ENCODE measurements at regions not wholly inside any gene's neighbourhood (a gene's known extent, or its start where the extent isn't known, plus 50 kb on each side); places are given as distances from the start of the nearest gene placed in this dataset.
"Not testable (repeated sequence)": the region's sequence is repeated elsewhere in the genome, so short reads cannot be mapped to it uniquely, and the experiment has no call there.

DNA sequence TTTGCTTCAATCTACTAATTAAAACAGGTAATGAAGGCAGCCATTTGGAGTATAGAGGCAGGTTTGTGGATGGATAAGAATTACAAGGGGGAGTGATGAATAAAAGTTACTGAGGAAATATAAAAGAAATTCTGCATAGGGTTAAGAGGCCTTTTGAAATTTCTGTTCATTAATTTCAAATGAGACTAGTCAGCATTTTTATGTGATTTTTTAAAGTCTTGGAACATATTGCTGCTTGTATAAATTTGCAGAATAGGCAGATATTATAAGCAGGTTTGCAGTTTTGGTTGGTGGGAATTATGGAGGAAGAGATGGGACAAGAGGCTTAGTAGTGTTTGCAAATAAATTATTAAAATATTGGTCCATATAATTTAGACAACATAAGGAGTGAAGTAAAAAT is 750.4 kb upstream of the AGA start:
- DNase-seq, result no peak

DNA sequence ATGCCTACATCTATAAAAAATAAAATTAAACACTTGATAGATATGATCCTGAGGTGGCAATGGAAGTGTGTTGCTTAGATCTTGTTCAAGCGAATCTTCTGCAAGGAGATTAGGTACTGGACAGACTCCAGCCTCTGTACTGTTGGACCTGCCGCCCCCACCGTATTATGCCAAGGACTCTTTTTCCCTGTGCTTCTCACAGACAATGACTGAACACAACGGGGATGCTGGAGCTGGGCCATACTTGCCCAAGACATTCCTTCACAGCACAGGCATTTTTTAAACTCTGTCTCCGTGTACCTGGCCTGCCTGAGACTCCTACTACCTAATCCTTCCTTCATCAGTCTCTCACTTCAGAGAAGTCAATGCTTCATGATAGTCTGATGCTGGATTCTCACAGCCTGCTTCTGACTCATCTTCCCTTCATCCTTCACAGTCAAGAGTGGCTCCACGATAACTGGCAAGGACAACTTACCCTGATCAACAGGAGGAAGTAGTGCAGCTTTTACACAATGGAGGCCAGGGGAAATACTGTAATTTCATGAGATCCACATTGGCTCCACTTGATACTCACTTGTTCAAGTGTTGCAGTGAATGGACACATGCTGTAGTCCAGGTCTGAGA is 754.6 kb upstream of the AGA start:
- no peak for DNase-seq

- no peak for DNase-seq
These were observed 756.5 kb upstream of the AGA start for GRCh38 chr4:178198691-178199090.

GRCh38 chr4:178202422-178202821 is 760.2 kb upstream of the AGA start:
- DNase-seq, result no peak

- DNase-seq, result no peak
These were observed 763.6 kb upstream of the AGA start for GRCh38 chr4:178205826-178206225.

DNA sequence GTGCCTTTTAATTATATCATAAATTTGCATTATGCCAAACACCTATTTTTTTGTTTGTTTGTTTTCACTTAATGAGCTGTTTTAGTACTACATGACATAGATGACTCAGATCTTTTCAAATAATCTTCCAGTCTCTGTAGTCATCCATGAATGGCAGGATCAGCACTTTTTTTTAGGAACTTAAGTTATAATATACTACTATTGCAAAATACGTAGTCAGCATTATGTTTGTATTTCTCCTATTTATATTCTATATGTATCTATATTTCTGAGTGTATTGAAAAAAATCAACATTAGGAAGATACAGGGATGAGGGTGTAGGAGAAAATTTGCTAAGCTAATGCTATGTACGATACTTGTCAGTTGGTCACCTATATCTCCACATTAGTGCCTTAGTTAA is 773.1 kb upstream of the AGA start:
- no peak for DNase-seq

GRCh38 chr4:178215763-178216162 is 773.5 kb upstream of the AGA start:
- DNase-seq, result no peak

- not testable (repeated sequence) for DNase-seq
These were observed 784.2 kb upstream of the AGA start for GRCh38 chr4:178226421-178226820.

GRCh38 chr4:178233906-178234305 is 791.7 kb upstream of the AGA start:
- DNase-seq, result no peak

DNA sequence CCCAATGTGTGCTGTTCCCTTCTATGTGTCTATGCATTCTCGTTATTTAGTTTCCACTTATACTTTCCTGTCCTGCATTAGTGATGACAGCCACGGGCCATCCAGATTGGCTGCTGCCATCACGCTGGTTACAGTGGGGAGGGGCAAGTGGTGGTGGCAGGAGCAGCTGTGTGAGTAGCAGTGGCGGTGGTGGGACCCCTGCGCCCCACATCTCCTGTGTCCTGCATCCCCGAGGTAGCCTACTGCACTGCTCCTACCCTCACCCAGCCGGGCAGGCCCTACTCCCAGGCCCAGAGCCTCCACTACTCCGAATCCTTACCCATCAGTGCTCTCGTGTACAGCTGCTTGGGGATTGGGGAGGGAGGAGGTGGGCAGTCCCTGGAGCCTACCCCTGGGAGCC is 798.7 kb upstream of the AGA start:
- DNase-seq, result no peak

DNA sequence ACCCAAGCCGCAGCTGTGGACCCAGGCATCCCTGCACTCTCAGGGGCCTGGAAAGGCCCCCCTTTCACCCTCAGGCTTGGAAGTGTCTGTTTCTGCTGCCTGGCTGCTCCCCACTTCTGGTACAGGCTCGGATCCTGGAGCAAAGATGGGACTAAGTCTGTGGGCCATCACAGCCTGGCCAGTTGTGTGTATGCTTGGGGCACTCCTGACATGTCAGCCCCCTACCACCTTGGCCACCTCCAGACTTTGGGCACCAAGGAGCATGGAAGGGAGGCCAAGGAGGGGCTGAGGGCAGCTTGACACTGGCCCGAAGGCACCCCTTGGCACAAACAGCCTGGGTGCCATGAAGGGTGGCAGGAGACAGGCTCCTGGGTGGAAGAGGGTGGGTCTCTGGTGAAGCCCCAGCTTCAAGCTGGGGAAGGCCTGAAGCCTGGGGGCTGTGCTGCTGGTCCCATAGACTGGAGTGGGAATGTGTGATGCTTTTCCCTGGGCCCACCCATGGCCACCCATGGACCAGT is 799.4 kb upstream of the AGA start:
- DNase-seq, result no peak

DNA sequence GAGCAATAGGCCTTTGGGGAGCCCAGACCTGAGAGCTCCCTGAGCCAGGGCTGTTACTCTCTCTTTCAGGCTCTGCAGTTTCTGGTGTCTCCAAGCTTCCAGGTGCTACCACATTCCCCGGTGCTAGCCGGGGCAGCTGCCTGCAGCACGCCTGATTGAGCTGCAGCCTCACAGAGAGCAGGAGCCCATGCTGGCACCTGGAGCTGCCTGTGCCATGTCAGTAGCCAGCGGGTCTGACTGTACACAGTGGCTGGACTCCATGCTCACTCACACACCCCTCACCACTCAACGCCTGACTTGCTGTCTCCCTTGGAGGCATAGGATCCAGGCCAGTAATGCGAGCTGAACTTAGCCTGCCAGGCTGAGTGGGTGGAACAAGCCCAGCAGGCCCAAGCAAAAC is 800.4 kb upstream of the AGA start:
- DNase-seq, result no peak

- DNase-seq, result no peak
These were observed 802.5 kb upstream of the AGA start for GRCh38 chr4:178244785-178245184.

- DNase-seq, result no peak
These were observed 812.9 kb upstream of the AGA start for GRCh38 chr4:178255172-178255571.

- DNase-seq, result no peak
These were observed 816.4 kb upstream of the AGA start for GRCh38 chr4:178258603-178259002.

DNA sequence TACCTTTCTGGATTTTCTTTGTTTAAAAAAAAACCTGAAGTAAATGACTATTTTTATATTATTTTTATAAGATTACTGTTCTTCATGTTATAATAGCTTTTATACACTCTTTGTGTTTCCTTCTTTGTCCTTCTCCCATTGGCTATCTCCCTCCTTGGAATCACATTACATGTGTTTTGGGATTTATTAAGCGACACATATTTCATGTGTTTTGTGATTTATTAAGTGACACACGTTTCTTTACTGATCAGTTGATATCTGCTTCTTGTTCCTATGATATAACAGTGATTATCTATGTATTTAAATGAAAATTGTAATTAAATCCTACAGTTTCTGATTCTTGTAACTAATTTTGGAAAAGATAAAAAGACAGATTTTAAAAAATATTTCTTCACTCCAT is 817.3 kb upstream of the AGA start:
- DNase-seq, result no peak

DNA sequence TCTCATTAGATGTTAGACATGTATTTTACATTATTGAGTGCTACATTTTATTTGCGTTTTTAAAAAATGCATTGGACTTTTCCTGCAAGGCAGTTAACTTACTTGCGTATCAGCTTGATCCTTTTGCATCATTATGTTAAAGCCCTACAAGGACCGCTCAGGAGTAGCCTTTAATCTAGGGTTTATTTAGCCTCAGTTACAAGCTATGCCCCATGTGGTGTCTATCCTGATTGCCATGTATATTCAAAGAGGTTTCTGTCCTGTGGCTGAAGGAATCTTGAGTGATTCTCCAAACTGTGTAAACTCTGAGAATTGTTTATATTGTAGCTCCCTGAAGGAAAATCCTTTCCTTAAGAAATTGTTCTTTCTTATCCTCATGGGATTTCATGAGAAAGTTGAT is 821.8 kb upstream of the AGA start:
- no peak for DNase-seq

- DNase-seq, result no peak
These were observed 829.1 kb upstream of the AGA start for GRCh38 chr4:178271386-178271785.

GRCh38 chr4:178273168-178273567 is 830.9 kb upstream of the AGA start:
- DNase-seq, result no peak

DNA sequence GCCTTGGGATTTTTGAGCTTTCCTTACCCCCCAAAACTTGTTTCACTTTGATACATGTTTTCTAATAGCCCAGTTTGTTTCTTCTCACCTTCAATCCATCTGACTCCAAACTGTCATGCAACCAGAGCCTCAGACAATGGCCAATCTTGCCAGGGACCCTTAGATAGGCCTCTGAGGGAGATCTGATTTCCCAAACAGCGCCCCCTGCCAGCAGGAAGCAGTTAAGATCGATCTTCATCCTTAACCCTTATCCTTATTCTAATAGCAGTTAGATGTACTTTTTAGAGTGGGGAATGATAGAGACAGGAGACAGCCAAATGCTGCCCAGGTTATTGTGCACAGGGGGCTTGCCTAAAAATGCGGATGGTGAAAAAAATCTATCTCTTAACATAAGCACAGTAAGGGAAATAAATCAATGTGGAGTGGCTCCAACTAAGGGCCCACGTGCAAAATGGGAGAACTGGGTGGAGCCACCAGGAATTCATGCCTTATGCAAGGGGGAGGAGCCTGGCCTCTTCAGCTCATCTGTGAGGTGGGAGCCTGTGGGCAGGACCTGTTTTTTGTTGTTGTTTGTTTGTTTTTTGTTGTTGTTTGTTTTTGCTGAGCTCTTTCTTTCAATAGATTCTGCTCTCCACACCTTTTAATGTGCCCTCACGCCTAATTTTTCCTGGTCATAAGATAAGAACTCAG is 833.6 kb upstream of the AGA start:
- DNase-seq, result no peak

GRCh38 chr4:178280362-178280761 is 838.1 kb upstream of the AGA start:
- no peak for DNase-seq

GRCh38 chr4:178288462-178288861 is 846.2 kb upstream of the AGA start:
- DNase-seq, result no peak

DNA sequence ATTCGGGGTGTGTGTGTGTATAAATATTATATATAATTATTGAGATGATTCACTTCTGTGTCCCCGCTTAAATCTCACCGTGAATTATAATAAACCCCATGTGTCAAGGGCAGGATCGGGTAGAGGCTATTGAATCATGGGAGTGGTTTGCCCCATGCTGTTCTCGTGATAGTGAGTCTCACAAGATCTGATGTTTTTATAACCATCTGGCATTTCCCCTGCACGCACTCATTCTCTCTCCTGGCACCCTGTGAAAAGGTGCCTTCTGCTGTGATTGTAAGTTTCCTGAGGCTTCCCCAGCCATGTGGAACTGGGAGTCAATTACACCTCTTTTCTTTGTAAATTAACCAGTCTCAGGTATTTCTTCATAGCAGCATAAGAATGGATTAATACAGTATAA is 851.4 kb upstream of the AGA start:
- DNase-seq, result no peak

DNA sequence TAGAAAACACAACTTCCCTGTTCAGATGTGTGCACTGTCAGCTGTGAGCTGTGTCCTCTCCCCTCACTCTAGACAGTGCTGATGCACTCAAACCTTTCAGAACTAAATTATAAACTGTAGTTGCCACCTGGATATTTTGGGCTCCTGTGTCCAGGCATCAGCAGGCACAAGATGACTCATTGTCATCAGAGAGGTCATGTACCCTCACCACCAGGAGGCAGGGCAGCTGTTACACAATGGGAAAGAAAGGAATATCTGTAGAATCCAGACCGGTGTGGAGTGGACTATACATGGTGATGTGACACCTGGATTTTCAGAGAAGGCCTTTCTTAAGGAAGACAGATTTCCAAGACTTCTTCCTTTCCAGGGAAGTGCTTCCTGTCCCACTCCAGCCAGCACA is 854.4 kb upstream of the AGA start:
- no peak for DNase-seq

DNA sequence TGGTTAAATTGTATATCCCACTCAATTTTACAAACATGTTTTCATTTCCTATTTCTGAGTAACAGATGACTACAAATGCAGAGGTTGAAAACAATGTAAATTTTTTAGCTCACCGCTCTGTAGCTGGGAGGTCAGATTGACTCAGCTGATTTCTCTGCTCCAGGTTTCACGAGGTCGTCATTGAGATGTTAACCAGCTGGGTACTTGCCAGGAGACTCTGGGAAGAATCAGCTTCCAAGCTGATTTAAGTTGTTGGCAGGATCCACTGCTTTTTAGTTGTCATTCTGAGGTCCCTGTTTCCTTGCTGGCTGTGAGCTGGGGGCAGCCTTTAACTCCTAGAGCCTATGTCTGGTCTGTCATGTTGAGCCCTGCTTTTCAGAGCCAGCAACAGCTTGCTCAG is 864.3 kb upstream of the AGA start:
- DNase-seq, result no peak

All from NCI-H2081 (cell line).